Astrocyte of the cerebellum (primary cell): ENCODE measurements at regions not wholly inside any gene's neighbourhood (a gene's known extent, or its start where the extent isn't known, plus 50 kb on each side); places are given as distances from the start of the nearest gene placed in this dataset.

Experiments
- DNase-seq: peaks from one replicate; pipeline ENCODE4 v3.0.0-alpha.2; 2011; ENCODE audit warnings: low read depth
- H3K4me3 ChIP-seq: 2 replicates; pipeline ENCODE4 v1.5.1; 2011; ENCODE audit warnings: mild to moderate bottlenecking, low read depth, low read length, moderate library complexity
- CTCF ChIP-seq: IDR thresholded peaks from 2 replicates; pipeline ENCODE4 v1.5.1; 2012; ENCODE audit warnings: low read length, low read depth, moderate library complexity, mild to moderate bottlenecking; ENCODE audit errors: missing control alignments
- in situ Hi-C: cut with HindIII; loops from 2 replicates; pipeline ENCODE4 v1.10.0; 2017; ENCODE audit warnings: low sequenced_read_pairs

GRCh38 chr10:56507033-56507432 is 146.0 kb upstream of the ZWINT start:
- TF ChIP-seq CTCF, result no peak
- DNase-seq, result no peak
- in situ Hi-C loops, result no loop called here

GRCh38 chr10:56505555-56505954 is 144.5 kb upstream of the ZWINT start:
- in situ Hi-C loops, result no loop called here
- no peak for TF ChIP-seq CTCF
- H3K4me3 ChIP-seq, result no peak overlapping the region
- DNase-seq, result no peak

More at GRCh38 chr10:56507033-56507432, 146.0 kb upstream of the ZWINT start:
- no peak overlapping the region for H3K4me3 ChIP-seq

- H3K4me3 ChIP-seq, result no peak overlapping the region
- in situ Hi-C loops, result no loop called here
- no peak for DNase-seq
- TF ChIP-seq CTCF, result no peak
Observed at GRCh38 chr10:56496186-56496486, 135.1 kb upstream of the ZWINT start.

- no peak for DNase-seq
- no peak overlapping the region for H3K4me3 ChIP-seq
- in situ Hi-C loops, result no loop called here
- TF ChIP-seq CTCF, result no peak
Observed at GRCh38 chr10:56487746-56488145, 126.7 kb upstream of the ZWINT start.

GRCh38 chr10:56481521-56482091 is 120.5 kb upstream of the ZWINT start:
- DNase-seq, result no peak
- no peak overlapping the region for H3K4me3 ChIP-seq
- TF ChIP-seq CTCF, result no peak
- in situ Hi-C loops, result no loop called here

GRCh38 chr10:56472978-56473377 is 111.9 kb upstream of the ZWINT start:
- no peak for TF ChIP-seq CTCF
- H3K4me3 ChIP-seq, result no peak overlapping the region
- DNase-seq, result no peak
- in situ Hi-C loops, result no loop called here

GRCh38 chr10:56470701-56471100 is 109.6 kb upstream of the ZWINT start:
- DNase-seq, result no peak
- in situ Hi-C loops, result no loop called here
- no peak for TF ChIP-seq CTCF
- no peak overlapping the region for H3K4me3 ChIP-seq
